ENCODE measurements at regions not wholly inside any gene's neighbourhood (a gene's known extent, or its start where the extent isn't known, plus 50 kb on each side); places are given as distances from the start of the nearest gene placed in this dataset.

GRCh38 chr2:104768694-104769093 is 85.2 kb upstream of the POU3F3 start:
- H3K4me1 ChIP-seq: no peaks in the 10 kb centered on the region
- peaks cover 0 to 7% of the 10 kb centered on the region in 2 donors for H3K9me3 ChIP-seq
- TF ChIP-seq, protein P1, sequence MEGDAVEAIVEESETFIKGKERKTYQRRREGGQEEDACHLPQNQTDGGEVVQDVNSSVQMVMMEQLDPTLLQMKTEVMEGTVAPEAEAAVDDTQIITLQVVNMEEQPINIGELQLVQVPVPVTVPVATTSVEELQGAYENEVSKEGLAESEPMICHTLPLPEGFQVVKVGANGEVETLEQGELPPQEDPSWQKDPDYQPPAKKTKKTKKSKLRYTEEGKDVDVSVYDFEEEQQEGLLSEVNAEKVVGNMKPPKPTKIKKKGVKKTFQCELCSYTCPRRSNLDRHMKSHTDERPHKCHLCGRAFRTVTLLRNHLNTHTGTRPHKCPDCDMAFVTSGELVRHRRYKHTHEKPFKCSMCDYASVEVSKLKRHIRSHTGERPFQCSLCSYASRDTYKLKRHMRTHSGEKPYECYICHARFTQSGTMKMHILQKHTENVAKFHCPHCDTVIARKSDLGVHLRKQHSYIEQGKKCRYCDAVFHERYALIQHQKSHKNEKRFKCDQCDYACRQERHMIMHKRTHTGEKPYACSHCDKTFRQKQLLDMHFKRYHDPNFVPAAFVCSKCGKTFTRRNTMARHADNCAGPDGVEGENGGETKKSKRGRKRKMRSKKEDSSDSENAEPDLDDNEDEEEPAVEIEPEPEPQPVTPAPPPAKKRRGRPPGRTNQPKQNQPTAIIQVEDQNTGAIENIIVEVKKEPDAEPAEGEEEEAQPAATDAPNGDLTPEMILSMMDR (IDR thresholded peaks at IDR 0.05): no peak

GRCh38 chr2:104769096-104769495 is 84.8 kb upstream of the POU3F3 start:
- H3K4me3 ChIP-seq: no peak overlapping the region
- no peaks in the 10 kb centered on the region for H3K27me3 ChIP-seq
- DNase-seq (ENCODE audit: low spot score): no peak
- H3K9me3 ChIP-seq: peaks cover 0 to 7% of the 10 kb centered on the region in 2 donors
- no peak overlapping the region for H3K27ac ChIP-seq
- H3K4me1 ChIP-seq: no peaks in the 10 kb centered on the region
- H3K36me3 ChIP-seq: no peaks in the 10 kb centered on the region
- TF ChIP-seq, protein P1 (IDR thresholded peaks at IDR 0.05): no peak

More at GRCh38 chr2:104768694-104769093, 85.2 kb upstream of the POU3F3 start:
- H3K4me3 ChIP-seq: no peak overlapping the region
- no peaks in the 10 kb centered on the region for H3K27me3 ChIP-seq
- no peaks in the 10 kb centered on the region for H3K36me3 ChIP-seq
- H3K27ac ChIP-seq: no peak overlapping the region
- no peak for DNase-seq (ENCODE audit: low spot score)

- Histone ChIP-seq H3K27ac (no peak overlapping the region), H3K4me1 (no peaks in the 10 kb centered on the region), H3K27me3 (no peaks in the 10 kb centered on the region), H3K9me3 (peaks cover 0 to 7% of the 10 kb centered on the region in 2 donors), H3K36me3 (no peaks in the 10 kb centered on the region), H3K4me3 (no peak overlapping the region)
- no peak for DNase-seq (ENCODE audit: low spot score)
- TF ChIP-seq, protein P1 (IDR thresholded peaks at IDR 0.05): no peak
These were observed 80.9 kb upstream of the POU3F3 start for GRCh38 chr2:104772996-104773395.

DNA sequence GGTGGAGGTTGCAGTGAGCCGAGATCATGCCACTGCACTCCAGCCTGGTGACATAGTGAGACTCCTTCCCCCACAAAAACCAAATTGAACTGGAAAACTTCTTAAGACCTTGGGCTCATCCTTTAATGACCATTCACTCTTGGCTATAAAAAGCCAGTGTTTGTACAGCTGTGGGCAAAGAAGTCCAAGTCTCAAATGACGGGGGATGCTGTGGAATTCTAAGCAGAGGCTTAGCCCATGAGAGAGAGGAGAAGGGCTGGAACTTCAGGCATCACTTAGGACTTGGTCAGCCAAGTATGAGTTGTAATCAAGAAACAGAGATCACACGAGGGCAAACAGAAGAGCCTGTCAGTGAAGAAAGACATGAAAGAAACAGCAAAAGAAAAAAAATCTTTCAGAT is 79.3 kb upstream of the POU3F3 start:
- Histone ChIP-seq H3K27me3 (no peaks in the 10 kb centered on the region), H3K9me3 (peaks cover 0 to 7% of the 10 kb centered on the region in 2 donors), H3K4me1 (no peaks in the 10 kb centered on the region), H3K36me3 (no peaks in the 10 kb centered on the region), H3K4me3 (no peak overlapping the region), H3K27ac (no peak overlapping the region)
- TF ChIP-seq, protein P1 (IDR thresholded peaks at IDR 0.05): no peak
- no peak for DNase-seq (ENCODE audit: low spot score)

DNA sequence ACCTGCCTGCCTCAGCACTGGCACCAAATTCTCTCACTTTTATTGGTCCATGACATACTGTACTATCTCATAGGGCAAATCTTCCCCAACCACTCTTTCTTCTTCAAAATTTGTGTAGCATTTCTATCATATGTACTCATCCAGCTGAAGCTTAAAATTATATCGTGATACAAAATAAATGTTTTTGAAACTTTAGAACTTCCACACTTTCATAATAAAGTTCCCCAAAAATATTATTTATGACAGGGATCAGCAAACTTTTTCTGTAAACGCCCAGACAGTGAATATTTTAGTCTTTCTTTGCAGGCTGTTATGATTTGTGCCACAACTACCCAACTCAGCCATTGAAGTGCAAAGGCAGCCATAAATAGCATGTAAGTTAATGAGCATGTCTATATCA is 76.2 kb upstream of the POU3F3 start:
- Histone ChIP-seq H3K27me3 (no peaks in the 10 kb centered on the region), H3K27ac (no peak overlapping the region), H3K4me1 (no peaks in the 10 kb centered on the region), H3K4me3 (no peak overlapping the region), H3K9me3 (no peaks in the 10 kb centered on the region), H3K36me3 (no peaks in the 10 kb centered on the region)
- TF ChIP-seq, protein P1 (IDR thresholded peaks at IDR 0.05): no peak
- DNase-seq (ENCODE audit: low spot score): no peak

DNA sequence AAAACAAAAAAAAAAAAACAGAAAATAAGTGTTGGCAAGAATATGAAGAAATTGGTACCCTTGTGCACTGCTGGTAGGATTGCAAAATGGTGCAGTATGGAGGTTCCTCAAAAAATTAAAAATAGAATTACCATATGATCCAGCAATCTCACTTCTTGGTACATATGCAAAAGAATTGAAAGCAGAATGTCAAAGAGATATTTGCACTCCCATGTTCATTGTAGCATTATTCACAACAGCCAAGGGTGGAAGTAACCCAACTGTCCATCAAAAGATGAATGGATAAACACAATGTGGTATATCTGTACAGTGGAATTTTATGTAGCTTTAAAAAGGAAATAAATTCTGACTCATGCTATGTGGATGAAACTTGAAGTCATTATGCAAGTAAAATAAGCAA is 72.8 kb upstream of the POU3F3 start:
- TF ChIP-seq, protein P1 (IDR thresholded peaks at IDR 0.05): no peak
- no peaks in the 10 kb centered on the region for H3K36me3 ChIP-seq
- DNase-seq (ENCODE audit: low spot score): no peak
- H3K27ac ChIP-seq: no peak overlapping the region
- no peaks in the 10 kb centered on the region for H3K4me1 ChIP-seq
- no peaks in the 10 kb centered on the region for H3K9me3 ChIP-seq
- no peaks in the 10 kb centered on the region for H3K27me3 ChIP-seq
- H3K4me3 ChIP-seq: no peak overlapping the region
